NCI-H1092 (cell line): ENCODE measurements at regions not wholly inside any gene's neighbourhood (a gene's known extent, or its start where the extent isn't known, plus 50 kb on each side); places are given as distances from the start of the nearest gene placed in this dataset.

Source experiments
- DNase-seq: peaks from one replicate; lab custom pipeline; 2025; lab: John Stamatoyannopoulos, UW

DNA sequence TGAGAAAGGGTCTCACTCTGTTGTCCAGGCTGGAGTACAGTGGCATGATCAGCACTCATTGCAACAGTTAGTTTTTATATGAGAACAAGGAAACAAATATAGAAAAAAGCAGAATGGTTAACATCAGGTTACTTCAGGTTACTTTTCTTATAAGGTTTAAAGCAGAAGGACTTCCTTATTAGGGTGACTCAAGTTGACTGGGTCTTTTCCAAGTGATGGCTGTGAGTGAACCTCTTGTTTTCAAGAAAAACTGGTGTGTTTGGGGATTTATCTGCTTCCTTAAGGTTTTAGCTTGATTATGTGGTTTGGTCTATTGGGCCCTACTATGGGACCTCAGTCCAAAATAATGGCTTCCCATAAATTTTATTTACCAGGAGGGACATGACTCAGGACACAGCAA, 99.2 kb downstream of the ARRDC3 start:
- DNase-seq = no peak

DNA sequence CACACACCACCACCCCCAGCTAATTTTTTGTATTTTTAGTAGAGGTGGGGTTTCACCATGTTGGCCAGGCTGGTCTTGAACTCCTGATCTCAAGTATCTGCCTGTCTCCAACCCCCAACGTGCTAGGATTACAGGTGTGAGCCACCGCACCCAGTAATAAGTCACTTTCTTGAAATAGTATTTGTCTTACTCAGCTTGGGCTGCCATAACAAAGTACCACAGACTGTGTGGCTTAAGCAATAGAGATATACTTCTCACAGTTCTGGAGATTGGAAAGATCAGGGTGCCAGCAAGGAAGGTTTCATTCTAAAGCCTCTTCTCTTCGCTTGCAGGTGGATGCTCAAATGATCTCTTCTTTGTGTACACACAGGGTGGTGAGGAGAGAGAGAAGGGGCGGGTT, 99.8 kb downstream of the ARRDC3 start:
- no peak for DNase-seq

DNA sequence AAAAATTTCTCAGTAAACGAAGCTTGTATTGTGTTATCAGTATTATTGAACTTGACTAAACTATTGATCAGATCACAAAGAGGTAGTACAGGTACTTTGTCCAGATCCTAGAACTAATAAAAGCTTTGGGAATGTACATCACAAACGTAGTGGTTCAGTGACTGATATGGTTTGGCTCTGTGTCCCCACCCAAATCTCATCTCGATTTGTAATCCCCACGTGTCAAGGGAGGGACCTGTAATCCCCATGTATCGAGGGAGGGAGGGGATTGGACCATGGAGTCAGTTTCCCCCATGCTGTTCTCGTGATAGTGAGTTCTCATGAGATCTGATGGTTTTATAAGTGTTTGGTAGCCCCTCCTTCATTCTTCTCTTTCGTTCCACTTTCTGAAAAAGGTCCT, 100.9 kb downstream of the ARRDC3 start:
- DNase-seq = no peak

DNA sequence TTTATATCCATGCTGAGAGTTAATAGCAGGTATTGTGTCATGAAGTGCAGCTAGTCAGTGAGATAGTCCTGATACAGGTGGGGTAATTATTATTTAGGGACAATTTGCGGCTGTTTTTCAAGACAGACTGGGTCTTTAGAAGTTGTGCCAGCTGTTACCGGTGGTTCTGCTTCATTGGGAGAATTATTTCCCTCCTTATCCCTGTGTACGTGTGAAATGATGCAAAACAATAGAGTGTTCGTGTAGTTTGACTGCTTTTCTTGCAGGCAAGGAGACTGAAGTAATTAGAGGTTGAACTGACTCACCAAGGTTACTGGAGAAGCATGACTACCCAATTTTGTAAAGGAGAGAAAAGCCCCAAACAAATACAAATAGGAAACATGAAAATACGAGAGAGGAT, 101.7 kb downstream of the ARRDC3 start:
- DNase-seq = no peak

DNA sequence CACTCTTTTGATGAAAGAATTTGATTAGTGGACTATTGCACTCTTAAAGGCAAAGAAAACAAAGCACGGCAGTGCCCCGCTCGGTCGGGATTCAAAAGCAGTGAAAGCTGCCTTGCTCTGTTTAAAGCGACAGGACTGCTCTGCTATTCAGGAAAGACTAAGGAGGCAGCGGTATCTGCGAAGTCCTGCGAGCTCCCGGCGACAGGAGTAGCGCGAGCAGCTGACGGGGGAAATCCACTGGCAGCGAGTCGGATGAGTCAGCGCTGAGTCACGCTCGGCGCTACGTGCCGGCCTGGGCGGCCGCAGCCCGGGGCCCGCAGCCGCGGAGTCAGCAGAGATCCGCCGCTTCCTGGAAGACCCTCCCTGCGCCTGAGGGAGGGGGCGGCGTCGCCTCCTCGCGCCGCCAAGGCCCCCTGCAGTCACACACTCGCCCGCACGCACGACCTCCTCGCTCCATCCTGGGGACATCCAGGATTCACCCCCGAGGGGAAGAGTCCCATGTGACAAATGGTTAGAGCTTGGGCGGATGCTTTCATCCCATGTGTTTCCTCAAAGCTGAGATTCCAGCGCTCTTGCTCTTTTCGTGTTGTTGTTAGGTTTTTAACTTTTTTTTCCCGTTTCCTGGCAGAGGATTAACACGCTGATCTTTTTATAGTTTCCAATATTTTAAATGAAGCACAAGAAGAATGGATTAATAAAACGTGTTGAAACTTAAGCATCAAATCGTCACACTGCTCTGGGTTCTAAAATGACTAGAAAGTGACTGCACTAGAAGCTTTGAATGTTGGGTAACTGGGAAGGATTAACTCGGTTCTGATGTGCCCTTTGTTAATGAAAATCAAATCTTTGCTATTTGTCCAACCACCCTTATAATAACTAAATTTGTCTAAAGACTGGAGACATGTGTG, 102.5 kb downstream of the ARRDC3 start:
- peak; percentile 60 for DNase-seq

DNA sequence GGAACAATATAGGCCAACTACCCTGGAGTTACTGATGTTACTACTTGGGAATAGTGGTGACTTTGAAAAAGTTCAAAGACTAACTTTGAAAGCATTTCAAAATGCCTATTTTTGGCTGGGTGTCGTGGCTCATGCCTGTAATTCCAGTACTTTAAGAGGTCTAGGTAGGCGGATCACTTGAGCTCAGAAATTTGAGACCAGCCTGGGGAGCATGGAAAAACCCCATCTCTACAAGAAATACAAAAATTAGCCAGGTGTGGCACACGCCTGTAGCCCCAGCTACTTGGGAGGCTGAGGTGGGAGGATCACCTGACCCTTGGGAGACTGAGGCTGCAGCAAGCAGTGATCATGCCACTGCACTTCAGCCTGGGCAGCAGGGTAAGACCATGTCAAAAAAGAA, 105.3 kb downstream of the ARRDC3 start:
- no peak for DNase-seq

DNA sequence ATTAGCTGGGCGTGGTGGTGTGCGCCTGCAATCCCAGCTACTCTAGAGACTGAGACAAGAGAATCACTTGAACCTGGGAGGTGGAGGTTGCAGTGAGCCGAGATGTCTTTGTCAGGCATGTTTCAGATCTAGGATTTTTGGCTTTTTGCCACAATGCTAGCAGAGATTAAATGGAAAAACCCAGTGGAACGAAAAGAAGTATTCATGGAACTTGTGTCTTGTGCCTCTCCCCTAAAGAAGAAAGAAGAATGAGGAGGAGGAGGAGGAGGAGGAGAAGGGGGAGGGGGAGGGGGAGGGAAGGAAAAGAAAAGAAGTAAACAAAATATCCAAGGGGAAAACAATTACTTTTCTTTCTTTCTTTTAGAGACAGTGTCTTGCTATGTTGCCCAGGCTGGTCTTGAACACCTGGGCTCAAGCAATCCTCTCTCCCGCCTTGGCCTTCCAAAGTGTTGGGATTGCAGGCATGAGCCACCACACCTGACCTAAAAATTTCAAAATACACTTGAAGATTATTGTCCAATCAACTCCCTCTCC, 106.0 kb downstream of the ARRDC3 start:
- DNase-seq = no peak

GRCh38 chr5:91272858-91273257, 110.3 kb downstream of the ARRDC3 start:
- DNase-seq = no peak

GRCh38 chr5:91271999-91272398, 111.1 kb downstream of the ARRDC3 start:
- no peak for DNase-seq

GRCh38 chr5:91269198-91269597, 113.9 kb downstream of the ARRDC3 start:
- DNase-seq = no peak

DNA sequence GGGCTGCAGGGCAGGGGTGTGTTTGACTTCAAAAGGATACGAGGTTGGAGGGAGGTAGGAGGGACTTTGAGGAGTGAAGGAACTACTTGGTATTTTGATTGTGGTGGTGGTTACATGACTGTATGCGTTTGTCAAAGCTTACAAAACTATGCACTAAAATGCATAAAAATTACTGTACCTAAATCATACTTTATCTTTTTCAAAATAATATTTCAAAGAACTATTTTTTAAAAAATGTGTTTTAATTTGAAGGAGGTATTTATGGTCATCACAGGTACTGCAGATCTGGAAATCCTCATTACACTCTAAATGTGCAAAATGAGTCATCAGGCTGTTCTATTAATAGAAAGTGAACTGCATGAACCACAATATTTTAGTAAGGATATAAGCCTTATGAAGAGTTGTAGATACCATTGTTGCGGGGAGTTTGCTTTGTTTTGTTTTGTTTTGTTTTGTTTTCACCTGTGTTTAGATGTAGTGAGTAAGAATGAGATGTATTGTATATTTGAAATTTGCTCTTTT, 116.9 kb downstream of the ARRDC3 start:
- DNase-seq = no peak

- no peak for DNase-seq
These were observed 118.6 kb downstream of the ARRDC3 start for GRCh38 chr5:91264311-91265051.

DNA sequence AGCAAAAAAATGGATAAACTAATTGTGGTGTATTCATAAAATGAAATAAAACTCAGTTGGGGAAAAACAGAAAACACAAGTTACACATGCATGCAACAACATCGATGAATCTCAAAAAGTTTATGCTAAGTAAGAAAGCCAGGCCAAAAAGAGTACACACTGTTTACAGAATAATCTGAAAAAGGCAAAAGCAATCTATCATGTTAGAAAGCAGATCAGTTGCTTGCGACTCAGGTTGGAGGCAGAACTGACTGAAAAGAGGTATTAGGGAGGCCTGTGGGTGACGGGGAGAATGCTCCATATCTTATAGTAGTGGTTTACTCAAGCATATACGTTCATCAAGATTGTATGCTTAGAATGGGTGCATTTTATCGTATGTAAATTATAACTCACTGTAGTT, 119.2 kb downstream of the ARRDC3 start:
- DNase-seq = no peak

- no peak for DNase-seq
These were observed 125.8 kb downstream of the ARRDC3 start for GRCh38 chr5:91257301-91257700.

DNA sequence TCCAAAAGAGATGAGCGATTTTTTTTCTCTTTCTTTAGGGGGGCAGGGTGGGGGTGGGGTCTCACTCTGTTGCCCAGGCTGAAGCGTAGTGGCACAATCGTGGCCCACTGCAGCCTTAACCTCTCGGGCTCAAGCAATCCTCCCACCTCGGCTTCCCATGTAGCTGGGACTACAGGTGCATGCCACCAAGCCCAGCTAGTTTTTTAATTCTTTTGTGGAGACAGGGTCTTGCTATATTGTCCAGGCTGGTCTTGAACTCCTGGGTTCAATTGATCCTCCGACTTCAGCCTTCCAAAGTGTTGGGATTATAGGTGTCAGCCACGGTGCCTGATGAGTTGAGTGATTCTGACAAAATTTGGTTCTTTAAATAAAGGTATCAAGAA, 127.0 kb downstream of the ARRDC3 start:
- no peak for DNase-seq

DNA sequence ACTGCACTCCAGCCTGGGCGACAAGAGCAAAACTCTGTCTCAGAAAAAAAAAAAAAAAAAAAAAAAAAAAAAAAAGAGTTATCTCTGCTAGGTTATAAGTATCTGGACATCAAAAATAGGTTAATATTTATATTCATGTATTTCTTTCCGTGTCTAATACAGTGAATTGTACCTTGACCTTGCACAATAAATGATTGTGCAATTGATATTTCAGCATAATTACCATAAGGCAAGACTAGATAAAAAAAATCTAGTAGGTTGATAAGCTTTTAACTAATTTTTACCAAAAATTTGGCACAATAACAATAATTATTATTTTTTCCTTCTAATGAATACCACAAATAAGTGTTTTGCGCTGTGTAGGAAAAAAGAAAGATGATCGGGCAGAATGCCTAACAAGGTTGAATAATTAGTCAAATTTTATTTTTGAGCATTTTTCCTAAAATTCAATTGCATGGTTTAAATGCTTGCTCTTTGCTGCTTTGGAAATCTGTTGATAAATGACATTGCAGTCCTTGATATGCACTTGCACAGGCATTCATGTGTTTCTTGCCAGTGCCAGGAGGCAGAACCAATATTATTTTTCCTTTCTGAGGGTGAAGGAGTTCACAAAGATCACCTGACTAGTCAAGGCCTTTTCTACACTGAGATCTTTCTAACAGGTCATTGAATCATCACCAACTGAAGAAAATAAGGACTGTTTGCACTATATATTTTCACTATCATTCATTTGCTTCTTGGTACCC, 127.5 kb downstream of the ARRDC3 start:
- no peak for DNase-seq

DNA sequence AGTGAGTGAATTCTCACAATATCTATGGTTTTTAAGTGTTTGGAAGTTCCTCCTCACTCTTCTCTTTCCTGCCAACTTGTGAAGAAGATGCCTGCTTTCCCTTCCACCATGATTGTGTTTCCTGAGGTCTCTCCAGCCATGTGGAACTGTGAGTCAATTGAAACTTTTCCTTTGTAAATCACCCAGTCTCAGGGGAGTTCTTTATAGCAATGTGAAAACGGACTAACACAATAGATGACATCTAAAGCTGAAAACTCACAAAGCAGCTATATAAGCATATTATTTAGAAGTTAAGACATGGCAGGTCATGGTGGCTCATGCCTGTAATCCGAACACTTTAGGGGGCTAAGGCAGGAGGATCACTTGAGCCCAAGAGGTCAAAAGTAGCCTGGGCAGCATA, 130.2 kb downstream of the ARRDC3 start:
- no peak for DNase-seq

DNA sequence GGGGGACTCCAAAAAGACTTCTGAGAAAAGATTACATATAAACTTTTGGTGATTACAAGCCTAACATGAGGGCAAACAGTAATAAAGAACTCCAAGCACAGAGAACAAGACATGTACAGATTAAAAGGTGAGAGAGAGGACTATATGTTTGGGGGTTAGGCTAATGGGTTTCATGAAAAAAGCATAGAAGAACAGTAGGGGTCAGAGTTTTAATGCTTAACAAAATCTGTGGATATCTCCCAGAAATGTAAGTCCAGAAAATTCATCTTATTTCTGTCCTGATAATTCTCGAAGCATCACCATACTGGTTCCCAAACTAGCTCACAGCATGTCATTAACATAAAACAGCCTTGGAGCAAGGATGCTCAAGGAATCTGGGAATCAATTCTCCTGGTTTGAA, 137.2 kb downstream of the ARRDC3 start:
- no peak for DNase-seq

- DNase-seq = no peak
These were observed 138.1 kb downstream of the ARRDC3 start for GRCh38 chr5:91245074-91245452.

DNA sequence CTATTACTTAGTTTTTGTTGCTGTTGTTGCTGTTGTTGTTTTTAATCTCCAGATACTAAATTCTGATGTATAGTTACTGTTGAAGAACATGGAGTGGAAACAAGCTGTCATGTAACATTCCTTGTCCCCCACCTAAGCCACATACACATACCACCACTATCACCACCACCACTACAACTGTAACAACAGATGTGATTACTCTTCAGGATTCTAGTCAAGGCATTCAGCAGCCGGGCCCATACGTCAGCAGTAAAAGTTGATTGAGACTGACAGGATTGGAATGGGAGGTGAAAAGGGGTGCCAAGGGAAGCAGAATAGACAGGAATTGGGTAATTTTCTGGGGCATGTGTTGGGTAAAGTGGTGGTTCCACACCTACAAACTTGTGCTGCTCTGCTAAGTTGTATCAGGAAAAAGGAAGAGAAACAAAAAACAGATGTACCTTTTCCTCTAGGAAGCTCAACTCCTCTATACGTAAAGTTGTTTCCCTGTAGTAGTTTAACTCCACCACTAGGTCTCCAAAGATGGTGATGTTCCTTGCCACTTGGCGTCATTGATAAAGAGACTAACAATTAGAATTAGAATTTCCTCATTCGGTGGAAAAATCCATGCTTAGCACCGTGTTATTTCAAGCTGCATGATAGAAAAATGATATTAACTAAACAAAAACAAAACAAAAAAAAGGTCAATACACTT, 138.6 kb downstream of the ARRDC3 start:
- no peak for DNase-seq

- no peak for DNase-seq
These were observed 139.3 kb downstream of the ARRDC3 start for GRCh38 chr5:91243852-91244251.

- DNase-seq = no peak
These were observed 139.8 kb downstream of the ARRDC3 start for GRCh38 chr5:91243286-91243685.
